ENCODE measurements at regions not wholly inside any gene's neighbourhood (a gene's known extent, or its start where the extent isn't known, plus 50 kb on each side); places are given as distances from the start of the nearest gene placed in this dataset.

- Histone ChIP-seq H3K27me3 (ENCODE audit: control insufficient read depth, low read length) (no peaks in the 10 kb centered on the region; the same call in 1 of the 2 replicates), H3K9me3 (ENCODE audit: control insufficient read depth, insufficient read depth, low read length) (no peaks in the 10 kb centered on the region), H3K36me3 (ENCODE audit: control insufficient read depth, low read length) (no peaks in the 10 kb centered on the region), H3K4me1 (ENCODE audit: control insufficient read depth, low read length) (no peaks in the 10 kb centered on the region), H3K4me2 (ENCODE audit: low read length) (no peak overlapping the region), H3K9me2 (replicated peaks; ENCODE audit: control insufficient read depth, low read length) (no peaks in the 10 kb centered on the region), H3K79me2 (ENCODE audit: control insufficient read depth, low read length) (no peaks in the 10 kb centered on the region), H4K20me1 (ENCODE audit: control insufficient read depth, insufficient read depth, low read depth, low read length) (no peaks in the 10 kb centered on the region), H3F3A (ENCODE audit: control insufficient read depth, insufficient read depth) (no peaks in the 10 kb centered on the region), H3K27ac (ENCODE audit: low read depth, low read length) (no peak overlapping the region), H3K4me3 (ENCODE audit: low read length) (no peak overlapping the region)
- TF ChIP-seq CTCF (IDR thresholded peaks at IDR 0.05; ENCODE audit: low read depth, low read length, poor library complexity, severe bottlenecking) = no peak
- TF ChIP-seq EZH2phosphoT487 (IDR thresholded peaks at IDR 0.05; ENCODE audit: borderline replicate concordance, low read length) = no peak
Observed at GRCh38 chr6:163768905-163769304, 354.4 kb downstream of the QKI start.

- Histone ChIP-seq H4K20me1 (ENCODE audit: control insufficient read depth, insufficient read depth, low read depth, low read length) (no peaks in the 10 kb centered on the region), H3K4me2 (ENCODE audit: low read length) (no peak overlapping the region), H3K79me2 (ENCODE audit: control insufficient read depth, low read length) (no peaks in the 10 kb centered on the region), H3K9me3 (ENCODE audit: control insufficient read depth, insufficient read depth, low read length) (no peaks in the 10 kb centered on the region), H3K4me1 (ENCODE audit: control insufficient read depth, low read length) (no peaks in the 10 kb centered on the region), H3K27me3 (ENCODE audit: control insufficient read depth, low read length) (no peaks in the 10 kb centered on the region; the same call in 1 of the 2 replicates), H3K4me3 (ENCODE audit: low read length) (no peak overlapping the region), H3F3A (ENCODE audit: control insufficient read depth, insufficient read depth) (no peaks in the 10 kb centered on the region), H3K27ac (ENCODE audit: low read depth, low read length) (no peak overlapping the region), H3K9me2 (replicated peaks; ENCODE audit: control insufficient read depth, low read length) (no peaks in the 10 kb centered on the region), H3K36me3 (ENCODE audit: control insufficient read depth, low read length) (no peaks in the 10 kb centered on the region)
- TF ChIP-seq CTCF (IDR thresholded peaks at IDR 0.05; ENCODE audit: low read depth, low read length, poor library complexity, severe bottlenecking) = no peak
- TF ChIP-seq EZH2phosphoT487 (IDR thresholded peaks at IDR 0.05; ENCODE audit: borderline replicate concordance, low read length) = no peak
Observed at GRCh38 chr6:163766936-163767335, 352.4 kb downstream of the QKI start.

GRCh38 chr6:163765335-163765734, 350.8 kb downstream of the QKI start:
- Histone ChIP-seq H3K4me2 (ENCODE audit: low read length) (no peak overlapping the region), H3K27ac (ENCODE audit: low read depth, low read length) (no peak overlapping the region), H3K79me2 (ENCODE audit: control insufficient read depth, low read length) (no peaks in the 10 kb centered on the region), H3K9me3 (ENCODE audit: control insufficient read depth, insufficient read depth, low read length) (no peaks in the 10 kb centered on the region), H3K27me3 (ENCODE audit: control insufficient read depth, low read length) (no peaks in the 10 kb centered on the region; the same call in 1 of the 2 replicates), H3K36me3 (ENCODE audit: control insufficient read depth, low read length) (no peaks in the 10 kb centered on the region), H3K9me2 (replicated peaks; ENCODE audit: control insufficient read depth, low read length) (no peaks in the 10 kb centered on the region), H4K20me1 (ENCODE audit: control insufficient read depth, insufficient read depth, low read depth, low read length) (no peaks in the 10 kb centered on the region), H3K4me3 (ENCODE audit: low read length) (no peak overlapping the region), H3K4me1 (ENCODE audit: control insufficient read depth, low read length) (no peaks in the 10 kb centered on the region), H3F3A (ENCODE audit: control insufficient read depth, insufficient read depth) (no peaks in the 10 kb centered on the region)
- TF ChIP-seq EZH2phosphoT487 (IDR thresholded peaks at IDR 0.05; ENCODE audit: borderline replicate concordance, low read length) = no peak

GRCh38 chr6:163764565-163764964, 350.0 kb downstream of the QKI start:
- no peaks in the 10 kb centered on the region; the same call in 1 of the 2 replicates for H3K27me3 ChIP-seq (ENCODE audit: control insufficient read depth, low read length)
- no peaks in the 10 kb centered on the region for H3K9me2 ChIP-seq (replicated peaks; ENCODE audit: control insufficient read depth, low read length)
- H3K4me2 ChIP-seq (ENCODE audit: low read length) = no peak overlapping the region

More at GRCh38 chr6:163764565-163764964, 350.0 kb downstream of the QKI start:
- TF ChIP-seq EZH2phosphoT487 (IDR thresholded peaks at IDR 0.05; ENCODE audit: borderline replicate concordance, low read length) (no peak), CTCF (IDR thresholded peaks at IDR 0.05; ENCODE audit: low read depth, low read length, poor library complexity, severe bottlenecking) (no peak)
- Histone ChIP-seq H3F3A (ENCODE audit: control insufficient read depth, insufficient read depth) (no peaks in the 10 kb centered on the region), H3K36me3 (ENCODE audit: control insufficient read depth, low read length) (no peaks in the 10 kb centered on the region), H3K4me1 (ENCODE audit: control insufficient read depth, low read length) (no peaks in the 10 kb centered on the region), H4K20me1 (ENCODE audit: control insufficient read depth, insufficient read depth, low read depth, low read length) (no peaks in the 10 kb centered on the region), H3K9me3 (ENCODE audit: control insufficient read depth, insufficient read depth, low read length) (no peaks in the 10 kb centered on the region), H3K27ac (ENCODE audit: low read depth, low read length) (no peak overlapping the region), H3K4me3 (ENCODE audit: low read length) (no peak overlapping the region), H3K79me2 (ENCODE audit: control insufficient read depth, low read length) (no peaks in the 10 kb centered on the region)
